Suppressor macrophage (primary cell): ENCODE measurements at regions not wholly inside any gene's neighbourhood (a gene's known extent, or its start where the extent isn't known, plus 50 kb on each side); places are given as distances from the start of the nearest gene placed in this dataset.
"Not testable (repeated sequence)": the region's sequence is repeated elsewhere in the genome, so short reads cannot be mapped to it uniquely, and the experiment has no call there.

Source experiments
- DNase-seq, 4 experiments: peaks; one replicate each; pipeline ENCODE4 v3.0.0-alpha.2; 2020 to 2022

- DNase-seq, result no peak
These were observed 590.1 kb downstream of the LTN1 start for GRCh38 chr21:28402616-28402989.

- no peak for DNase-seq
These were observed 595.6 kb downstream of the LTN1 start for GRCh38 chr21:28397040-28397439.

- no peak for DNase-seq
These were observed 596.3 kb downstream of the LTN1 start for GRCh38 chr21:28396421-28396820.

- no peak for DNase-seq
These were observed 599.4 kb downstream of the LTN1 start for GRCh38 chr21:28393279-28393678.

GRCh38 chr21:28391938-28392849 lies 600.5 kb downstream of the LTN1 start:
- DNase-seq, result no peak

GRCh38 chr21:28387220-28387619 lies 605.5 kb downstream of the LTN1 start:
- DNase-seq, result no peak

- DNase-seq, result no peak
These were observed 606.8 kb downstream of the LTN1 start for GRCh38 chr21:28385845-28386244.

- not testable (repeated sequence) for DNase-seq
These were observed 611.5 kb downstream of the LTN1 start for GRCh38 chr21:28381000-28381745.

- DNase-seq, result no peak
These were observed 612.4 kb downstream of the LTN1 start for GRCh38 chr21:28380241-28380640.

GRCh38 chr21:28378026-28378425 lies 614.7 kb downstream of the LTN1 start:
- no peak for DNase-seq

- no peak for DNase-seq
These were observed 616.8 kb downstream of the LTN1 start for GRCh38 chr21:28375708-28376385.

- no peak for DNase-seq
These were observed 617.8 kb downstream of the LTN1 start for GRCh38 chr21:28374881-28375280.

- DNase-seq, result no peak
These were observed 621.0 kb downstream of the LTN1 start for GRCh38 chr21:28371713-28372112.

GRCh38 chr21:28359300-28359699 lies 633.4 kb downstream of the LTN1 start:
- no peak for DNase-seq

- DNase-seq, result no peak
These were observed 634.0 kb downstream of the LTN1 start for GRCh38 chr21:28358702-28359101.

GRCh38 chr21:28358170-28358569 lies 634.5 kb downstream of the LTN1 start:
- no peak for DNase-seq

- DNase-seq, result no peak
These were observed 634.9 kb downstream of the LTN1 start for GRCh38 chr21:28357743-28358142.

- DNase-seq, result no peak
These were observed 636.3 kb downstream of the LTN1 start for GRCh38 chr21:28356422-28356821.

- DNase-seq, result peak; percentile 47 to 73 (median 63)
These were observed 646.7 kb downstream of the LTN1 start for GRCh38 chr21:28345934-28346333.

- peak in 1 of 4 experiments; percentile 7 for DNase-seq
These were observed 647.7 kb downstream of the LTN1 start for GRCh38 chr21:28344985-28345384.

GRCh38 chr21:28342212-28342810 lies 650.4 kb downstream of the LTN1 start:
- no peak for DNase-seq

- no peak for DNase-seq
These were observed 653.3 kb downstream of the LTN1 start for GRCh38 chr21:28339403-28339802.
